ENCODE measurements at regions not wholly inside any gene's neighbourhood (a gene's known extent, or its start where the extent isn't known, plus 50 kb on each side); places are given as distances from the start of the nearest gene placed in this dataset.
"Not testable (repeated sequence)": the region's sequence is repeated elsewhere in the genome, so short reads cannot be mapped to it uniquely, and the experiment has no call there.

DNA sequence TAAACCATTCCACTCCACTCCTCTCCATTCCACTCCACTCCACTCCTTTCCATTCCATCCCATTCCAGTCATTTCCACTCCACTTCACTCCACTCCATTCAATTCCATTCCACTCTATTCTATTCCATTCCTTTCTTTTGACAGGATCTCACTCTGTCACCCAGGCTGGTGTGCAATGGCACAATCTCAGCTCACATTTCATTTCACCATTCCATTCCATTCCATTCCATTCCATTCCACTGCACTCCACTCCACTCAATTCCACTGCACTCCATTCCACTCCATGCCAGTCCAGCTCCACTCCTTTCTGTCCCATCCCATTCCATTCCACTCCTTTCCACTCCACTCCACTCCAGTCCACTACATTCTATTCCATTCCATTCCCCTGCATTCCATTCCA lies 638.6 kb downstream of the TP53TG3F start:
- TF ChIP-seq POLR2A, EP300, POLR2AphosphoS5 (IDR thresholded peaks at IDR 0.05): not testable (repeated sequence)

Data from gastroesophageal sphincter (tissue), 2 donors.